AG10803 (cell line): ENCODE measurements at regions not wholly inside any gene's neighbourhood (a gene's known extent, or its start where the extent isn't known, plus 50 kb on each side); places are given as distances from the start of the nearest gene placed in this dataset.

Source experiments
- DNase-seq: peaks from one replicate; pipeline ENCODE4 v3.0.0; 2010; ENCODE audit warnings: low read depth
- H3K4me3 ChIP-seq: 2 replicates; pipeline ENCODE4 v1.5.1; 2011; ENCODE audit warnings: mild to moderate bottlenecking, low read length, control low read depth
- CTCF ChIP-seq: conservative IDR thresholded peaks from 2 replicates; pipeline ENCODE4 v1.5.1; 2011; ENCODE audit warnings: mild to moderate bottlenecking, low read length, control low read depth, inconsistent platforms

- no peak overlapping the region for H3K4me3 ChIP-seq
- DNase-seq: no peak
- no peak for TF ChIP-seq CTCF
These were observed 257.9 kb upstream of the AKR1E2 start for GRCh38 chr10:4568086-4568485.

DNA sequence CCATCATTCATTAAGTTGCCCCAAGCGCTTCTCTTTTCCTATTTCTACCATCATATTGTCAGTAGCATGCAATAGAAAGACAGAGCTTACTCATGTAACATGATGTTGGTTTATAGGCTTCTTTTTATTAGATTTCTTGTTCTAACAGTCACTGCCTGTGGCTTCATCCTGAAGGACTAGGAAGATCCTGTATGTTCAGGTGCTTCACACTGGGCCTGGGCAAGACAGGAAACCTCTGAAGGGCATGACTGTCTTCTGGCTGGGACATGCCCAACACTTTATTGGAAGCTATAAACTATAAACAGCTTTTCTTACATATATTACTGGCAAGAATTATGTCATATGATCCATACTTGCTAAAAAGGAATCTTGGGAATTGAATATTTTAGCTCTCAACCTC is 258.4 kb upstream of the AKR1E2 start:
- DNase-seq: no peak
- no peak for TF ChIP-seq CTCF
- no peak overlapping the region for H3K4me3 ChIP-seq

- no peak overlapping the region for H3K4me3 ChIP-seq
- no peak for DNase-seq
- no peak for TF ChIP-seq CTCF
These were observed 260.0 kb upstream of the AKR1E2 start for GRCh38 chr10:4566011-4566410.

GRCh38 chr10:4561296-4561695 is 264.7 kb upstream of the AKR1E2 start:
- no peak for TF ChIP-seq CTCF
- no peak overlapping the region for H3K4me3 ChIP-seq
- no peak for DNase-seq

DNA sequence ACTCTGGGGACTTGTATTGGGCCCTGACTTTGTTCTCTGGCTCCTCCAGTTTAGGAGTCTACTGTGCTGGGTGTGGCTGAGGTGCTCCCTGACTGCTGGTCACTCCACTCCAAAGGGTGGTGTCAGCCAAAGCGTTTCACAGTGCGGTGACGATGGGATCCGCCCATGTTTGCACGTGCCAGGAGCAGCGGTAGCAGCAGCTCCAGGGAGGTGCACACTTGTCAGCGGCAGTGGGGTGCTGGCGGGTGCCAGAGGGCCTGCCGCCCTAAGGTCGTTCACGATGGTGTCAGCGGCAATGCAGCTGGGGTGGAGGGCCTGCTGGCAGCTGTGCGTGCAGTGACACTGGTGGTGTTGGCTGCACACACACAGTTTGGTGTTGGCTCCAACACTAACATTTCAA is 268.5 kb upstream of the AKR1E2 start:
- TF ChIP-seq CTCF: no peak
- H3K4me3 ChIP-seq: no peak overlapping the region
- DNase-seq: no peak

DNA sequence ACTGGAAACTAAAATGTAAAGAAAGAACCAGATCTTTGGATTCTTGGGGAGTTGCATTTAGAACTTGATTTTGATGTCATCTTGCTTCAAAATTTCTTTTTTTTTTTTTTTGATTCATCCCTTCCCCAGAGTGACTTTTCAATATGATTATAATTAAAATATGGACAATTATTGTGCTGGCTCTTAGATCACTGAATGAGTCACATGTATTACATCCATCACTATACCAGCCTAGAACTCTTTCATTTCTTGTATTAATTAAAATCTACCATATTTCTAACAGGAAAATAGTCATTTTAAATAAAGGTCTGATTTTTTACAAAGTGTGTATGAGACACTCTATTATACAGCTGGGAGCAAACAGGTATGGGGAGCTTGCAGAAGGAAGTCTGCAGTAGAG is 269.5 kb upstream of the AKR1E2 start:
- no peak overlapping the region for H3K4me3 ChIP-seq
- DNase-seq: no peak
- no peak for TF ChIP-seq CTCF

DNA sequence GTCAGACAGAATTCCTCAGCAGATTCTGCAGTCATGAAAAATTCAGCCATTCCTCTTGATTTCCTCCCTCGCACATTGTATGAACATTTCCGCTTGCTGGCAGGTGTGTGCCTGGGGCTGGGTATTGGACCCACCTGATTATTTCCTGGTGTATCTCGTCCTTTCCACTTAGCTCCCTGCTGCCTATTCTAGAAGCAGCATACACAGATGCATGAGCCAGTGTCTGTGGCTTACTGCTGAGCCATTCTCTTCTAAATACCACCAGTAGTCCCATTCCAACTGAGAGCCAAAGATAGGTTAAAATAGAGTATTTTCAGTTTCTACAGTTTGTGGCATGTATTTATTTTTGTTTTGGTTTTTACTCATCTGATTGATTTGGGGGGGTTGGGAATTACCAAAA is 270.1 kb upstream of the AKR1E2 start:
- no peak overlapping the region for H3K4me3 ChIP-seq
- DNase-seq: no peak
- no peak for TF ChIP-seq CTCF
